HEK293 (cell line): ENCODE measurements at regions not wholly inside any gene's neighbourhood (a gene's known extent, or its start where the extent isn't known, plus 50 kb on each side); places are given as distances from the start of the nearest gene placed in this dataset.

Experiments used
- CTCF ChIA-PET: fragments of 350-600 bp; formaldehyde crosslinking; extraction: SDS; loops from one replicate; lab custom pipeline; 2021; ENCODE audit warnings: antibody characterized with exemption; lab: Yijun Ruan, JAX
- POLR2A ChIA-PET: fragments of 300-600 bp; formaldehyde crosslinking; extraction: SDS; loops from one replicate; lab custom pipeline; 2020; ENCODE audit warnings: antibody characterized with exemption, inconsistent platforms; lab: Yijun Ruan, JAX
- H3K27ac ChIP-seq: fragments of 200-500 bp; sonication (Bioruptor generic); 2 replicates; pipeline ENCODE4 v1.5.1; 2014; ENCODE audit warnings: low read depth, low read length, control low read depth, inconsistent platforms; ENCODE audit errors: extremely low read depth
- H3K36me3 ChIP-seq, 2 experiments: fragments of 200-500 bp in 1 of 2; sonication (Bioruptor generic) in 1 of 2; 1 replicate in 1 of 2; 2 replicates in 1 of 2; pipeline ENCODE4 v1.5.1; 2014 to 2017; ENCODE audit warnings: inconsistent platforms in 2 of 2, low read length in 2 of 2; ENCODE audit not compliant: control insufficient read depth in 2 of 2, insufficient read depth in 1 of 2
- H3K4me1 ChIP-seq: fragments of 200-500 bp; sonication (Bioruptor generic); 2 replicates; pipeline ENCODE4 v1.5.1; 2014; ENCODE audit warnings: mild to moderate bottlenecking, low read length, inconsistent platforms; ENCODE audit not compliant: control insufficient read depth, insufficient read depth
- H3K4me3 ChIP-seq: 2 replicates; pipeline ENCODE4 v1.5.1; 2011; ENCODE audit warnings: low read depth, mild to moderate bottlenecking, control low read depth, low read length, moderate library complexity
- H3K9me3 ChIP-seq: fragments of 200-500 bp; sonication (Bioruptor generic); 2 replicates; pipeline ENCODE4 v1.5.1; 2014; ENCODE audit warnings: low read depth, low read length, inconsistent platforms; ENCODE audit not compliant: control insufficient read depth, insufficient read depth
- HOXA7 ChIP-seq: sonication (generic); formaldehyde crosslinking; IDR thresholded peaks from 2 replicates; pipeline ENCODE4 v1.8.1; 2022; ENCODE audit warnings: missing genetic modification reagents, borderline replicate concordance
- KLF1 ChIP-seq: fragments of 450-650 bp; formaldehyde crosslinking; IDR thresholded peaks from 2 replicates; pipeline ENCODE4 v1.5.1; 2016; ENCODE audit warnings: missing biosample characterization, missing genetic modification characterization
- MZF1 ChIP-seq: fragments of 450-650 bp; formaldehyde crosslinking; IDR thresholded peaks from 2 replicates; pipeline ENCODE4 v1.5.1; 2017; ENCODE audit warnings: missing biosample characterization, missing genetic modification characterization, borderline replicate concordance
- REPIN1 ChIP-seq: fragments of 450-650 bp; formaldehyde crosslinking; IDR thresholded peaks from 2 replicates; pipeline ENCODE4 v1.5.1; 2017; ENCODE audit warnings: missing biosample characterization, missing genetic modification characterization, low read depth
- SP2 ChIP-seq: fragments of 450-650 bp; formaldehyde crosslinking; IDR thresholded peaks from 2 replicates; pipeline ENCODE4 v1.5.1; 2016; ENCODE audit warnings: missing biosample characterization, missing genetic modification characterization
- ZBTB20 ChIP-seq: fragments of 450-650 bp; formaldehyde crosslinking; IDR thresholded peaks from 2 replicates; pipeline ENCODE4 v1.5.1; 2016; ENCODE audit warnings: missing biosample characterization, missing genetic modification characterization
- ZNF112 ChIP-seq: fragments of 450-650 bp; formaldehyde crosslinking; IDR thresholded peaks from 2 replicates; pipeline ENCODE4 v1.5.0; 2017; ENCODE audit warnings: missing biosample characterization, missing genetic modification characterization
- ZNF146 ChIP-seq: fragments of 450-650 bp; formaldehyde crosslinking; IDR thresholded peaks from 2 replicates; pipeline ENCODE4 v1.5.1; 2016; ENCODE audit warnings: missing biosample characterization, missing genetic modification characterization
- ZNF184 ChIP-seq: fragments of 450-650 bp; IDR thresholded peaks from 2 replicates; pipeline ENCODE4 v1.5.1; 2018; ENCODE audit warnings: missing biosample characterization, mild to moderate bottlenecking, missing genetic modification characterization
- ZNF2 ChIP-seq: fragments of 450-650 bp; formaldehyde crosslinking; IDR thresholded peaks from 2 replicates; pipeline ENCODE4 v1.5.1; 2016; ENCODE audit warnings: missing biosample characterization, missing genetic modification characterization
- ZNF23 ChIP-seq: fragments of 450-650 bp; formaldehyde crosslinking; IDR thresholded peaks from 2 replicates; pipeline ENCODE4 v1.5.1; 2016; ENCODE audit warnings: missing biosample characterization, missing genetic modification characterization, borderline replicate concordance
- ZNF248 ChIP-seq: fragments of 450-650 bp; formaldehyde crosslinking; IDR thresholded peaks from 2 replicates; pipeline ENCODE4 v1.5.1; 2017; ENCODE audit warnings: missing biosample characterization, missing genetic modification characterization
- ZNF37A ChIP-seq: fragments of 450-650 bp; IDR thresholded peaks from 2 replicates; pipeline ENCODE4 v1.5.1; 2018; ENCODE audit warnings: missing biosample characterization, missing genetic modification characterization
- ZNF416 ChIP-seq: fragments of 450-650 bp; formaldehyde crosslinking; IDR thresholded peaks from 2 replicates; pipeline ENCODE4 v1.5.1; 2016; ENCODE audit warnings: missing biosample characterization, missing genetic modification characterization
- ZNF530 ChIP-seq: fragments of 450-650 bp; formaldehyde crosslinking; IDR thresholded peaks from 2 replicates; pipeline ENCODE4 v1.5.1; 2016; ENCODE audit warnings: low read depth, missing biosample characterization, missing genetic modification characterization
- ZNF623 ChIP-seq: fragments of 450-650 bp; formaldehyde crosslinking; IDR thresholded peaks from 2 replicates; pipeline ENCODE4 v1.5.1; 2016; ENCODE audit warnings: missing biosample characterization, missing genetic modification characterization
- ZNF629 ChIP-seq: fragments of 450-650 bp; formaldehyde crosslinking; IDR thresholded peaks from 2 replicates; pipeline ENCODE4 v1.5.1; 2017; ENCODE audit warnings: missing biosample characterization, missing genetic modification characterization
- ZNF701 ChIP-seq: fragments of 450-650 bp; formaldehyde crosslinking; IDR thresholded peaks from 2 replicates; pipeline ENCODE4 v1.5.1; 2016; ENCODE audit warnings: missing biosample characterization, missing genetic modification characterization
- TF ChIP-seq, protein P1 (sequence below): fragments of 450-650 bp; formaldehyde crosslinking; IDR thresholded peaks from 2 replicates; pipeline ENCODE4 v1.5.1; 2016; ENCODE audit warnings: missing biosample characterization, missing genetic modification characterization
- TF ChIP-seq, protein P2 (sequence below): fragments of 450-650 bp; formaldehyde crosslinking; IDR thresholded peaks from 2 replicates; pipeline ENCODE4 v1.5.1; 2016; ENCODE audit warnings: missing biosample characterization, missing genetic modification characterization, borderline replicate concordance
- TF ChIP-seq, protein P3 (sequence below): fragments of 450-650 bp; formaldehyde crosslinking; IDR thresholded peaks from 2 replicates; pipeline ENCODE4 v1.5.1; 2016; ENCODE audit warnings: missing biosample characterization, missing genetic modification characterization
- TF ChIP-seq, protein P4 (sequence below): fragments of 450-650 bp; formaldehyde crosslinking; IDR thresholded peaks from 2 replicates; pipeline ENCODE4 v1.5.1; 2016; ENCODE audit warnings: missing biosample characterization, missing genetic modification characterization
- TF ChIP-seq, protein P5 (sequence below): fragments of 450-650 bp; formaldehyde crosslinking; IDR thresholded peaks from 2 replicates; pipeline ENCODE4 v1.5.1; 2016; ENCODE audit warnings: missing biosample characterization, missing genetic modification characterization

DNA sequence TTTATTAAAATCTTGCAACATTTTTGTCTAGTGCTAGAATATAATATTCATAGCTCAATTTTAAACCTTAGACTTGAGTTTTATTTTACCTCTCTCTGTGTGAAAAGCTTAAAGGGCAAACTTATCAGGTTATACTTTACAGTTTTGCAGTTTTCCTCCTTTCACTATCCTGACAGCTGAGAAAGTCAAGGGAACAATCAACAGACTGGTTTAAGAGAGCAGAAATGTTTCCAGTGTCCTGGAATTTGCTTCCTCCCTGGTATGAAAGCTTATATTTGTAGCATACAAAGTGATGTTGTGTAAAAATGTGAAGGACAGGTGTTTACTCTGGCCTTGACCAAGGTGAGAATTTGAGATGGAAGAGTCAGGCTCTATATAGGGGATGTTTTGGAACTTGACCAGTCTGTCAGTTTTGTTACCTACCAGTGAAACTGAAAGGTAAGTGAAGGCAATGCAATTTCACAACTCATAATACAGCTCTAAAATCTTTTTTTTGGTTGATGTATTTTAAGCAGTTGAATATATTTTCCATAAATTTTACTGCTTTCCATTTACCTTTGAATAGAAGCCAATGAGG is 64.6 kb downstream of the FHIP1A start (continued):
- TF ChIP-seq ZNF146 (no peak), ZNF416 (no peak), ZNF629 (no peak), REPIN1 (tag by site-specific recombination) (no peak), SP2 (tag by site-specific recombination) (no peak), ZNF23 (no peak), ZBTB20 (no peak), ZNF112 (tag by site-specific recombination) (no peak)
- TF ChIP-seq, protein P1, sequence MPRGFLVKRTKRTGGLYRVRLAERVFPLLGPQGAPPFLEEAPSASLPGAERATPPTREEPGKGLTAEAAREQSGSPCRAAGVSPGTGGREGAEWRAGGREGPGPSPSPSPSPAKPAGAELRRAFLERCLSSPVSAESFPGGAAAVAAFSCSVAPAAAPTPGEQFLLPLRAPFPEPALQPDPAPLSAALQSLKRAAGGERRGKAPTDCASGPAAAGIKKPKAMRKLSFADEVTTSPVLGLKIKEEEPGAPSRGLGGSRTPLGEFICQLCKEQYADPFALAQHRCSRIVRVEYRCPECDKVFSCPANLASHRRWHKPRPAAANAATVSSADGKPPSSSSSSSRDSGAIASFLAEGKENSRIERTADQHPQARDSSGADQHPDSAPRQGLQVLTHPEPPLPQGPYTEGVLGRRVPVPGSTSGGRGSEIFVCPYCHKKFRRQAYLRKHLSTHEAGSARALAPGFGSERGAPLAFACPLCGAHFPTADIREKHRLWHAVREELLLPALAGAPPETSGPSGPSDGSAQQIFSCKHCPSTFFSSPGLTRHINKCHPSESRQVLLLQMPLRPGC (tag by site-specific recombination) = no peak

DNA sequence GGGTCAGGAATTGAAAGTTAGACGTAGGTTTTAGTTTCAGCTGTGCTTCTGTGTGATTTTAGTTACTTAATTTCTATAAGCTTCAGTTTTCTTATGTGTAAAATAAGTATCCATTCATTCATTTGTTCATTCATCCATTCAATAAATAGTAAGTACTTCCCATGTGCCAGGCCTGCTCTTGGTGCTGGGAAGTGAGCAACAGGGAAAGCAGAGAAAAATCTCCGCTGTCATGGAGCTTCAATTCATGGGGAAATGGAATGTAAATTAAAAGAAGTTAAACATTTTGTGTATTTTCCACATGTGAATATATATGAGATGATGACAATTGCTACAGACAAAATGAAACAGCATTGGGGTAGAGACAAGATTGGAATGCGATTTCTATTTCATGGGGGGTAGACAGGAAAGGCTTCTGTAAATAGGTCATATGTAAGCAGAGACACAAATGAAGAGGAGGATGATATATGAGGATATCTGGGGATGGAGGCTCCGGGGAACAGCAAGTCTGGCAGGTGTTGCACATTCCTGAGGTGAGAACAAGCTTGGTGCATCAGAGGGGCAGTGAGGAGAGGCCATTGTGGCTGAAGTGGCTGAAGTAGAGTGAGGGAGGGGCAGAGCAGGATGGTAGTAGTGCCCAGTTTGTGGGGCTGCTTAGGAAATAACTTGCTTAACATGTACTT is 66.2 kb downstream of the FHIP1A start:
- TF ChIP-seq, protein P2, sequence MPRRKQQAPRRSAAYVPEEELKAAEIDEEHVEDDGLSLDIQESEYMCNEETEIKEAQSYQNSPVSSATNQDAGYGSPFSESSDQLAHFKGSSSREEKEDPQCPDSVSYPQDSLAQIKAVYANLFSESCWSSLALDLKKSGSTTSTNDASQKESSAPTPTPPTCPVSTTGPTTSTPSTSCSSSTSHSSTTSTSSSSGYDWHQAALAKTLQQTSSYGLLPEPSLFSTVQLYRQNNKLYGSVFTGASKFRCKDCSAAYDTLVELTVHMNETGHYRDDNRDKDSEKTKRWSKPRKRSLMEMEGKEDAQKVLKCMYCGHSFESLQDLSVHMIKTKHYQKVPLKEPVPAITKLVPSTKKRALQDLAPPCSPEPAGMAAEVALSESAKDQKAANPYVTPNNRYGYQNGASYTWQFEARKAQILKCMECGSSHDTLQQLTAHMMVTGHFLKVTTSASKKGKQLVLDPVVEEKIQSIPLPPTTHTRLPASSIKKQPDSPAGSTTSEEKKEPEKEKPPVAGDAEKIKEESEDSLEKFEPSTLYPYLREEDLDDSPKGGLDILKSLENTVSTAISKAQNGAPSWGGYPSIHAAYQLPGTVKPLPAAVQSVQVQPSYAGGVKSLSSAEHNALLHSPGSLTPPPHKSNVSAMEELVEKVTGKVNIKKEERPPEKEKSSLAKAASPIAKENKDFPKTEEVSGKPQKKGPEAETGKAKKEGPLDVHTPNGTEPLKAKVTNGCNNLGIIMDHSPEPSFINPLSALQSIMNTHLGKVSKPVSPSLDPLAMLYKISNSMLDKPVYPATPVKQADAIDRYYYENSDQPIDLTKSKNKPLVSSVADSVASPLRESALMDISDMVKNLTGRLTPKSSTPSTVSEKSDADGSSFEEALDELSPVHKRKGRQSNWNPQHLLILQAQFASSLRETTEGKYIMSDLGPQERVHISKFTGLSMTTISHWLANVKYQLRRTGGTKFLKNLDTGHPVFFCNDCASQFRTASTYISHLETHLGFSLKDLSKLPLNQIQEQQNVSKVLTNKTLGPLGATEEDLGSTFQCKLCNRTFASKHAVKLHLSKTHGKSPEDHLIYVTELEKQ (tag by site-specific recombination) = no peak
- no peak for TF ChIP-seq REPIN1 (tag by site-specific recombination)
- no peak for TF ChIP-seq ZNF623 (tag by site-specific recombination)
- TF ChIP-seq, protein P3, sequence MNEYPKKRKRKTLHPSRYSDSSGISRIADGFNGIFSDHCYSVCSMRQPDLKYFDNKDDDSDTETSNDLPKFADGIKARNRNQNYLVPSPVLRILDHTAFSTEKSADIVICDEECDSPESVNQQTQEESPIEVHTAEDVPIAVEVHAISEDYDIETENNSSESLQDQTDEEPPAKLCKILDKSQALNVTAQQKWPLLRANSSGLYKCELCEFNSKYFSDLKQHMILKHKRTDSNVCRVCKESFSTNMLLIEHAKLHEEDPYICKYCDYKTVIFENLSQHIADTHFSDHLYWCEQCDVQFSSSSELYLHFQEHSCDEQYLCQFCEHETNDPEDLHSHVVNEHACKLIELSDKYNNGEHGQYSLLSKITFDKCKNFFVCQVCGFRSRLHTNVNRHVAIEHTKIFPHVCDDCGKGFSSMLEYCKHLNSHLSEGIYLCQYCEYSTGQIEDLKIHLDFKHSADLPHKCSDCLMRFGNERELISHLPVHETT = no peak
- TF ChIP-seq ZNF629 = no peak
- TF ChIP-seq ZNF184 (tag by site-specific recombination) = no peak
- TF ChIP-seq ZNF37A = no peak
- TF ChIP-seq, protein P4, sequence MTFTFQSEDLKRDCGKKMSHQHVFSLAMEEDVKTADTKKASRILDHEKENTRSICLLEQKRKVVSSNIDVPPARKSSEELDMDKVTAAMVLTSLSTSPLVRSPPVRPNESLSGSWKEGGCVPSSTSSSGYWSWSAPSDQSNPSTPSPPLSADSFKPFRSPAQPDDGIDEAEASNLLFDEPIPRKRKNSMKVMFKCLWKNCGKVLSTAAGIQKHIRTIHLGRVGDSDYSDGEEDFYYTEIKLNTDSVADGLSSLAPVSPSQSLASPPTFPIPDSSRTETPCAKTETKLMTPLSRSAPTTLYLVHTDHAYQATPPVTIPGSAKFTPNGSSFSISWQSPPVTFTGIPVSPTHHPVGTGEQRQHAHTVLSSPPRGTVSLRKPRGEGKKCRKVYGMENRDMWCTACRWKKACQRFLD (tag by site-specific recombination) = no peak
- ChIA-PET CTCF (no interaction called here), POLR2A (no interaction called here)
- no peaks in the 10 kb centered on the region; the same call in 1 of the 2 replicates for H3K4me1 ChIP-seq
- no peaks in the 10 kb centered on the region for H3K9me3 ChIP-seq
- H3K4me3 ChIP-seq = no peak overlapping the region
- H3K27ac ChIP-seq = no peak overlapping the region
- no peaks in the 10 kb centered on the region for H3K36me3 ChIP-seq

DNA sequence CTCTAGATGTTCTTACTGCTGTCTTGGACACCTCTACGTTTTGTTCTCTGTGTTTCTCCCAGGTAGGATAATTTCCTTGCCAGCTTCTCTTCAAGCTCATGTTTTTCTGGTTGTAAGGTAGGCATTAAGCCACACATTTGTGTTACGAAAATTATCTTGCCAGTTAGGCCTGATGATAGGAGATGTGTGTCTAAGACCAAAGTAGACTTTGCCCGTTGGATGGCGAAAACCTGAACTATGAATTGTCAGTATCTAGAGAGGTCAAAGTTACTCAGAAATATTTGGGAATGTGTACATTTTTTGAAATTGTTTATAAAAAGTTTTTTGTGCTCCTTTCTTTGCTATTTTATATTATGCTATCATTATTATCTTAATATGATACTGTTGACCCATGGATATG is 72.8 kb downstream of the FHIP1A start:
- ChIA-PET CTCF (no interaction called here), POLR2A (no interaction called here)
- Histone ChIP-seq H3K4me3 (no peak overlapping the region), H3K27ac (no peak overlapping the region), H3K4me1 (no peaks in the 10 kb centered on the region), H3K9me3 (no peaks in the 10 kb centered on the region), H3K36me3 (no peaks in the 10 kb centered on the region)
- TF ChIP-seq, protein P5, sequence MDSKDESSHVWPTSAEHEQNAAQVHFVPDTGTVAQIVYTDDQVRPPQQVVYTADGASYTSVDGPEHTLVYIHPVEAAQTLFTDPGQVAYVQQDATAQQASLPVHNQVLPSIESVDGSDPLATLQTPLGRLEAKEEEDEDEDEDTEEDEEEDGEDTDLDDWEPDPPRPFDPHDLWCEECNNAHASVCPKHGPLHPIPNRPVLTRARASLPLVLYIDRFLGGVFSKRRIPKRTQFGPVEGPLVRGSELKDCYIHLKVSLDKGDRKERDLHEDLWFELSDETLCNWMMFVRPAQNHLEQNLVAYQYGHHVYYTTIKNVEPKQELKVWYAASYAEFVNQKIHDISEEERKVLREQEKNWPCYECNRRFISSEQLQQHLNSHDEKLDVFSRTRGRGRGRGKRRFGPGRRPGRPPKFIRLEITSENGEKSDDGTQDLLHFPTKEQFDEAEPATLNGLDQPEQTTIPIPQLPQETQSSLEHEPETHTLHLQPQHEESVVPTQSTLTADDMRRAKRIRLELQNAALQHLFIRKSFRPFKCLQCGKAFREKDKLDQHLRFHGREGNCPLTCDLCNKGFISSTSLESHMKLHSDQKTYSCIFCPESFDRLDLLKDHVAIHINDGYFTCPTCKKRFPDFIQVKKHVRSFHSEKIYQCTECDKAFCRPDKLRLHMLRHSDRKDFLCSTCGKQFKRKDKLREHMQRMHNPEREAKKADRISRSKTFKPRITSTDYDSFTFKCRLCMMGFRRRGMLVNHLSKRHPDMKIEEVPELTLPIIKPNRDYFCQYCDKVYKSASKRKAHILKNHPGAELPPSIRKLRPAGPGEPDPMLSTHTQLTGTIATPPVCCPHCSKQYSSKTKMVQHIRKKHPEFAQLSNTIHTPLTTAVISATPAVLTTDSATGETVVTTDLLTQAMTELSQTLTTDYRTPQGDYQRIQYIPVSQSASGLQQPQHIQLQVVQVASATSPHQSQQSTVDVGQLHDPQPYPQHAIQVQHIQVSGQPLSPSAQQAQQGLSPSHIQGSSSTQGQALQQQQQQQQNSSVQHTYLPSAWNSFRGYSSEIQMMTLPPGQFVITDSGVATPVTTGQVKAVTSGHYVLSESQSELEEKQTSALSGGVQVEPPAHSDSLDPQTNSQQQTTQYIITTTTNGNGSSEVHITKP (tag by site-specific recombination) = no peak
- no peak for TF ChIP-seq KLF1 (tag by site-specific recombination)
- no peak for TF ChIP-seq ZNF701
- no peak for TF ChIP-seq ZNF2 (tag by site-specific recombination)
- TF ChIP-seq ZNF530 (tag by site-specific recombination) = no peak
- no peak for TF ChIP-seq ZNF248 (tag by site-specific recombination)
- TF ChIP-seq HOXA7 (CRISPR knock-in tag) = no peak
- TF ChIP-seq MZF1 (tag by site-specific recombination) = no peak
